Activated T-helper 2 cell treated with anti-CD3 and anti-CD28 coated beads, Interferon-gamma antibody, Interleukin-2, Interleukin-4, amounts not matched to agents 10 μg/mL and 5 μg/mL and 100 μg/mL, durations not matched to agents 14 hours and 24 hours and 36 hours (primary cell): ENCODE measurements at regions not wholly inside any gene's neighbourhood (a gene's known extent, or its start where the extent isn't known, plus 50 kb on each side); places are given as distances from the start of the nearest gene placed in this dataset.

Experiments used
- DNase-seq: peaks from one replicate; pipeline ENCODE4 v3.0.0; 2021; ENCODE audit warnings: low spot score
- H3K27ac Mint-ChIP-seq: one replicate; pipeline ENCODE4 v1.8.0; 2021; ENCODE audit warnings: mixed read lengths
- H3K27me3 Mint-ChIP-seq: one replicate; pipeline ENCODE4 v1.8.0; 2021; ENCODE audit warnings: low read depth, mixed read lengths
- H3K36me3 Mint-ChIP-seq: one replicate; pipeline ENCODE4 v1.8.0; 2021; ENCODE audit warnings: low read depth, mixed read lengths
- H3K4me1 Mint-ChIP-seq: one replicate; pipeline ENCODE4 v1.8.0; 2021; ENCODE audit warnings: low read depth, mixed read lengths
- H3K4me3 Mint-ChIP-seq: one replicate; pipeline ENCODE4 v1.8.0; 2021; ENCODE audit warnings: low read depth, mild to moderate bottlenecking, moderate library complexity, mixed read lengths
- H3K9me3 Mint-ChIP-seq: one replicate; pipeline ENCODE4 v1.8.0; 2021; ENCODE audit warnings: mixed read lengths
- intact Hi-C: fragments of 100-400 bp; cut with micrococcal nuclease; formaldehyde crosslinking; loops from one replicate; pipeline ENCODE4 v1.15.1; 2023

DNA sequence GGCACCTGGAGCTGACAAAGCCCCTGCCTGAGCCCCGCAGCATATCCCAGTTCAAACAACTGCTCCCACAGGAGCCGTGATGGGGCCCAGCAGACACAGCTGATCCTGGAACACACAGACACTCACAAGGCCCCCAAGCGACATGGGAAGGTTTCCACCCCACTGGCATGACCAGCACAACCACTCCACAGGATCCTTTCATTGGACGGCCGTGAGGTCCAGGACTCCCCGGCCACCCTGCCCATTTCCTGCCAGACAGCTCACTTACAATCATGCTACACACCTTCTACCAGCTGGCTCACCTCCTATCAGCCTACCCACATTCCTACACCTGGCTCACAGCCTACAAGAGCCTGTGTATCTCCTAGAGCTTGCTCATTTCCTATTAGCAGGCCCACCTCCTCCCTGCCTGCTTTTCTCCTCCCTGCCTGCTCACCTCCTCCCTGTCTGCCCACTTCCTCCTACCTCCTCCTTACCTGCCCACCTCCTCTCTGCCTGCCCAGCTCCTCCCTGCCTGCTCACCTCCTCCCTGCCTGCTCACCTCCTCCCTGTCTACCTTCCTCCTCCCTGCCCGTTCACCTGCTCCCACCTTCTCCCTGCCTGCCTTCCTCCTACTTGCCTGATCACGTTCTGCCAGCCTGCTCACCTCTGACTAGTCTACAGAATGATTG lies 73.9 kb downstream of the MATN1 start:
- Mint-ChIP-seq H3K9me3 (no peaks in the 10 kb centered on the region), H3K36me3 (no peaks in the 10 kb centered on the region), H3K4me3 (no peak overlapping the region), H3K27ac (no peak overlapping the region), H3K27me3 (peaks cover 3% of the 10 kb centered on the region), H3K4me1 (peaks cover 2% of the 10 kb centered on the region)
- no peak for DNase-seq
- intact Hi-C loops = no loop called here

DNA sequence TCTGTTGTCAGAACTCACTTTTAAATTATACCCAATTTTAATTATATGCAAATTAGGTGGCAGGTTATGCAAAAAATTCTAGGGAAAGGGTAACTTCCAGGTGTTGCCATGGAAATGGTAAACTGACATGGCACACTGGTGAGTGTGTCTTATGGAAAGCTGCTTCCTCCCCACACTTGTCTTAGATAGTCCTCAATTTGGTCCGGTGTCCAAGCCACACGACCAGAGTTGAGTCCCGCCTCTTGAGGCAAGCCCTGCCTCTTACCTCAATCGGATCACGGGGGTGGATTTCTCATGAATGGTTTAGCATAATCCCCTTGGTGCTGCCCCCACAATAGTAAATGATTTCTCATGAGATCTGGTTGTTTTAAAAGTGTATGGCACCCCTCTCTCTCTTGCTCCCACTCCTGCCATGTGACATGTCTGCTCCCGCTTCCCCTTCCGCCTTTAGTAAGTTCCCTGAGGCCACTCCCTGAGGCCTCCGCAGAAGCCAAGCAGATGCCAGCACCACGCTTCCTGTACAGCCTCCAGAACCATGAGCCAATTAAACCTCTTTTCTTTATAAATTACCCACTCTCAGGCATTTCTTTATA lies 74.9 kb downstream of the MATN1 start:
- Mint-ChIP-seq H3K27ac (no peak overlapping the region), H3K27me3 (peaks cover 3% of the 10 kb centered on the region), H3K9me3 (no peaks in the 10 kb centered on the region), H3K36me3 (no peaks in the 10 kb centered on the region), H3K4me3 (no peak overlapping the region), H3K4me1 (peaks cover 2% of the 10 kb centered on the region)
- intact Hi-C loops = no loop called here
- DNase-seq = no peak

DNA sequence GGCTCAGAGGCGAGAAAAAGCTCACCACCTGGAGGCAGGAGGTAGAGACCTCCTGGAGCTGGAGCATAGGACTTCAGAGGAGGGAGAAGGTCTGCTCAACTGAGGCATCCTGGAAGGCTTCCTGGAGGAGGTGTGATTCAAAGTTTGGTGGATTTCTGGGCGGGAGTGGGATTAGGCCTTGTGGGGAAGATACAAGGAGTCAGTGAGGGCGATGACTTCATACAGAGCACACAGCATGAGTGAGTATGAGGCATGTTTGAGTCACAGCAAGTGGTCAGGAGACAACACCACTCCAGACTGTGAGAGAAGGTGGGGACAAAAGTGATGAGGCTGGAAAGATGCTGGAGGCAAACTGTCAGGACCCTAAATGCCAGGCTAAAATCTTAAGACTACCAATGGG lies 77.6 kb downstream of the MATN1 start:
- H3K9me3 Mint-ChIP-seq = no peaks in the 10 kb centered on the region
- peaks cover 3% of the 10 kb centered on the region for H3K27me3 Mint-ChIP-seq
- no peak for DNase-seq
- H3K27ac Mint-ChIP-seq = no peak overlapping the region
- H3K36me3 Mint-ChIP-seq = no peaks in the 10 kb centered on the region
- intact Hi-C loops = no loop called here
- H3K4me3 Mint-ChIP-seq = no peak overlapping the region
- no peaks in the 10 kb centered on the region for H3K4me1 Mint-ChIP-seq

DNA sequence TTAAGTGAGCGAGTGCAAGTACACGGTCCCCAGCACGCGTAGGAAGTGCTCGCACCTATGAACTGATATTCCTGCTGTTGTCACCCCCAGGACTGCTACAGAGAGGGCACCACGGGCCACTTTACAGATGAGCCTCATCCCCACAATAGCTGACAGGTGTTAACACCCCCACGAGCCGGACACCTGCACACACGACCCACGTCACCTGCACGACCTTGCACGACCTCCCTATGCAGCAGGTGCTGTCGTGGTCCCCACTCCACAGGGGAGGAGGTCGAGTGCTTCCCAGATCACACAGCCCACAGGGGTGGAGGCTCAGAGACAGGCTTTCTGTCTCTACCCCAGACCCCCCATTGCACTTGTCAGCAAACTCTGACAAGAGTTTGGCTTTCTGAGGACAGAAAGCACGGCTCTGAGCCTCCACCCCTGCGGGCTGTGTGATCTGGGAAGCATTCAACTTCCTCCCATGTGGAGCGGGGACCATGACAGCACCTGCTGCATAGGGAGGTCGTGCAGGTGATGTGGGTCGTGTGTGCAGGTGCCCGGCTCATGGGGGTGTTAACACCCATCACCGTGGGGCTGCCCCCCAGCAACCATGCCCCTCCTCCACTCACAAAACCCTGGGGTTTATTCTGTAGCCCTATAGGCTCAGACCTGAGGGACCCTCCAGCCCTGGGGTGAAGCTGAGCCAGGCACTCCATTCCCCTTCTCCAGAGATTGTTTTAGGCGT lies 80.8 kb downstream of the MATN1 start:
- Mint-ChIP-seq H3K27ac (no peak overlapping the region), H3K36me3 (no peaks in the 10 kb centered on the region), H3K27me3 (no peaks in the 10 kb centered on the region), H3K4me3 (no peak overlapping the region), H3K9me3 (no peaks in the 10 kb centered on the region), H3K4me1 (no peaks in the 10 kb centered on the region)
- intact Hi-C loops = no loop called here
- no peak for DNase-seq

DNA sequence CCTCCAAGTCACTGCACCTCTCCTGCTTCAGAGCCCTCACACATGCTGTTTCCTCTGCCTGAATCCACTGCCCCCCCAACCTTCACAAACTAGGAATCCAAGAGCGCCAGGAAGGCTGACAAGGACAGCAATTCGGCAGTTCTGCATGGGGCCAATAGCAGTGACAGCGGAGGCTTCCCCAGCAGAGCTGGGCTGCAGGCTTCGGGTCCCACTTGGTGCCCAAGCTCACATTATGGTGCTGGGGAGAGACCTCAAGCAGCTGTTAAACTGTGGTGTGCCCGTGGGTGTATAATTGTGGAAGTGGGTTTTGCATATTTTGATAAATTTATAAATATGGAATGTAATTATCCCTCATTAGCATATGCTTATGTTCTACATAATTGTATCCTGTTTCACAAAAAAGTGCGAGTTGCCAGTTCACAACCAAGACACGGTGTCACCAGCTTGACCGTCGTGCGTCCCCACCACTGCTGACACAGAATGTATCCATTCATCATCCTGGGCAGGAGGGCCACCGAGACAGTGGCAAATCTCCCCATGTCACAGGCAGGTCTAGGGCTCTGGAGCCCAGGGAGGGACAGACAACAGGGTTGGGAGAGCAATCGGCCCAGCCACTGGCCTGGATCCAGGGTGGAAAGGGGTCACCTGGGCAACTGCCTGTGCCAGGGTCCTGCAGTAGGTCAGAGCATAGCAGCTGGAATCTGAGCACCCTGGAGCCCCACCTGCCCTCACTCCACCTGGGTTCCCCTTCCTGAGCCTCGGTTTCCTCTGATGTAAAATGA lies 81.6 kb downstream of the MATN1 start:
- no peak for DNase-seq
- Mint-ChIP-seq H3K27me3 (no peaks in the 10 kb centered on the region), H3K9me3 (no peaks in the 10 kb centered on the region), H3K27ac (no peak overlapping the region), H3K36me3 (no peaks in the 10 kb centered on the region), H3K4me3 (no peak overlapping the region), H3K4me1 (no peaks in the 10 kb centered on the region)
- intact Hi-C loops = no loop called here

DNA sequence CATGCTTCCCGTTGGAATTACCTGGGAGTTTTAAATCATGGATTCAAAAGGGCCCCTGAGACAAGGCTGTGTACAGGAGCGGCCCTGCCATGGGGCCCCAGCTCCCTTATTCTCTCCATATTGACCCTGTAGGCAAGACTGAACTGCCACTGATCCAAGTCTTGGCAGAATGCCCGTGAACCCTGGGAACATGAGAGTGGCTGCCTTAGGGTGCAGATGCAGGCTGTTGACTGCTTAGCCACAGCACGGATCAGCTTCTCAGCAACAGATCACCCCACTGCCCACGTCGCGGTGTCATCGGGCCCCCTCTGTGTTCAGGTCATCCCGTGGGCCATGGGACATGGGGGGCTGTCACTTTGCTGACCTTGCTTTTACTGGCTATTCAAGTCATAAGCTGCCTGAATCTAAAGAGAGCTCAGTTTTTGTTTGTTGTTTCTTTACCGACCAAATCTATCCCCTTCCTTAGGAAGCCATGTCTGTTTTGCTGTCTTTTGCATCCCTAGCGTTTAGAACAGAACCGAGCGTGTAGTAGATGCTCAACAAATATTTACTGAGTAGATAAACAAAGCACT lies 83.4 kb downstream of the MATN1 start:
- no peaks in the 10 kb centered on the region for H3K27me3 Mint-ChIP-seq
- H3K4me3 Mint-ChIP-seq = no peak overlapping the region
- DNase-seq = no peak
- no peaks in the 10 kb centered on the region for H3K36me3 Mint-ChIP-seq
- H3K27ac Mint-ChIP-seq = no peak overlapping the region
- intact Hi-C loops = no loop called here
- H3K4me1 Mint-ChIP-seq = no peaks in the 10 kb centered on the region
- no peaks in the 10 kb centered on the region for H3K9me3 Mint-ChIP-seq

DNA sequence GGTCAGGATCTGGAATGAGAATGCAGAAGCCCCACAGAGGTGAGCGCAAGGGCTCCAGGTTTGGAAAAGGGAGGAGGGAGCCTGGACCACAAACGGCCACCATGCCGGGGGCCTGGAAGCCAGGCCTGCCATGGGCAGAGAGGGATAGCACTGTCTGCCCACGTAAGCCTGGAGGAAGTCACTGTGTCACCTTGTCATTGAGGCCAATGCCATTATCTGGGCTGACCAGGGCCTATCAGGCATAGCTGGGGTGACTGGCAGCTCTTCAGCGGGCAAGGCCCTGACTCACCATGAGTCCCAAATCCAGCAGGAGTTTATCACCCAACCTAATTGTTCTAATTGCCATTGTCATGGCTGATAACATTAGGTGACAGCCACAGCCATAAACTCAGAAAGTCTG lies 84.6 kb downstream of the MATN1 start:
- Mint-ChIP-seq H3K9me3 (no peaks in the 10 kb centered on the region), H3K4me1 (no peaks in the 10 kb centered on the region), H3K36me3 (no peaks in the 10 kb centered on the region), H3K27me3 (no peaks in the 10 kb centered on the region), H3K27ac (no peak overlapping the region), H3K4me3 (no peak overlapping the region)
- intact Hi-C loops = no loop called here
- no peak for DNase-seq

DNA sequence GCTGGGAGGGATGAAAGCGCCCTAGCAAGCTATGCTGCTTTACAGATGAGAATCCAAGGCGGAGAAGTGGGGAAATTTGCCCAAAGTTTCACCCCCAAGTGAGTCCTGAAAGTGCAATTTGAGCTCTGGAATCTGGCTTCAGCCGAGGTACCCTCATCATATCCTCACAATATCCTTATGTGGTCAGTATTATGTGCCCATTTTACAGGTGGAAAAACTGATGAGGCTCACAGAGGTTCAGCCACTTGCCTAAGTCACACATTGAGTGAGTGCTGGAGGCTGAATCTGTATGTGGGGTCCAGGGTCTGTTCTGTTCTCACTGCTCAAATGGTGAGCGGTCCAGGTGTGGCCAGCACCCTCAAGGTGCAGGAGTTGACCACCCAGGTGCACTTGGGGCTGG lies 85.3 kb downstream of the MATN1 start:
- DNase-seq = no peak
- intact Hi-C loops = no loop called here
- H3K9me3 Mint-ChIP-seq = no peaks in the 10 kb centered on the region
- H3K27ac Mint-ChIP-seq = no peak overlapping the region
- no peaks in the 10 kb centered on the region for H3K27me3 Mint-ChIP-seq
- H3K36me3 Mint-ChIP-seq = no peaks in the 10 kb centered on the region
- no peaks in the 10 kb centered on the region for H3K4me1 Mint-ChIP-seq
- H3K4me3 Mint-ChIP-seq = no peak overlapping the region

DNA sequence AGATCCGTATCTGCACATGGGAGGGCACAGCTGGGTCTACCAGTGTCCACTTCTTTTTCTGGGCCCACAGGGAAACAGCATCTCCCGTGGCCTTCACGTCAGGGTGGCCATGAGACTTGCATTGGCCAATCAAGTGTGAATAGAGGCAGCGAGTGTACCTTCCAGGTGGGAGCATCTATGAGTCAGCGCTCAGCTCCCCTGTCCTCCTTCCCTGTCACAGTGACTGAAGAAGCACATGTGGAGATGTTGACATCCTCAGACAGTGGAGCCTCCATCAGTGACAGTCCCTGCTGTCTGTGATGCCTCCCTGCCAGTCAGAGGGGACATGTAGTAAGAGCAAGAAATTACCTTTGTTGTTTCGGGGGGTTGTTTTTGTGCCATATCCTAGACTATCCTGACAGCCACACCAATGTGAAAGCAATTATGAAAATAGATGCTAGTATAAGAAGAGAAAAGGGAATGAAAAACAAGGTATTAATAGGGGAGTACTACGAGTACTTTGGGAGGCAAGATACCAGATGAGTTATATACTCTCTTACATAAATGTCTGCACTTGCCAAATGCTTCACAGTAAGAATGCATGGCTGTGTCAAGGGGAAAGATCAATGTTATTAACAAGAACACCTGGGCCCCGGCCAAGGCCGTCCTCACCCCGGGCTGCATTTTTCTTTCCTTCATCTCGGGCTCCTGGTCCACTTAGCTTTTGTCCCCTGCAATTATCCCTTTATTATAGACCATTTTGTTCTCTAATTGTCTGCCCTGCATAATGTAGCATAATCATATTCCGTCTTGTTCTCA lies 86.0 kb downstream of the MATN1 start:
- Mint-ChIP-seq H3K27ac (no peak overlapping the region), H3K9me3 (no peaks in the 10 kb centered on the region), H3K36me3 (no peaks in the 10 kb centered on the region), H3K4me1 (no peaks in the 10 kb centered on the region), H3K27me3 (no peaks in the 10 kb centered on the region), H3K4me3 (no peak overlapping the region)
- no peak for DNase-seq
- intact Hi-C loops = no loop called here

DNA sequence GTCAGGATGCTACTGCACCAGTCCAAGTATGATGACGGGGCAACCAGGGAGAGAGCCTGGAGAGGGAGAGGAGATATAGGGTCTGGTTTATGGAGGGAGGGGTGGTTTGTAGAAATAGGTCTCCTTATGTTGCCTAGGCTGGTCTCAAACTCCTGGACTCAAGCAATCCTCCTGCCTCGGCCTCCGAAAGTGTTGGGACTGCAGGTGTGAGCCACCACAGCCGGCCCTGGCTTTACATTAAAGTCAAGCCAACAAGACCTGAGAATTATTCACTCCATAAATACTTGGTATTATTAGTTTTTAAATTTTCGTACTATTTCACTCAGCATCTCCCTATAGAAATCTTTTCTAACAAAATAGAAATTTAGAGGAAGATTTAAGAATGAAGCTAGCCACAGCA lies 86.8 kb downstream of the MATN1 start:
- Mint-ChIP-seq H3K36me3 (no peaks in the 10 kb centered on the region), H3K27ac (no peak overlapping the region), H3K4me1 (no peaks in the 10 kb centered on the region), H3K27me3 (no peaks in the 10 kb centered on the region), H3K9me3 (no peaks in the 10 kb centered on the region), H3K4me3 (no peak overlapping the region)
- no peak for DNase-seq
- intact Hi-C loops = no loop called here

DNA sequence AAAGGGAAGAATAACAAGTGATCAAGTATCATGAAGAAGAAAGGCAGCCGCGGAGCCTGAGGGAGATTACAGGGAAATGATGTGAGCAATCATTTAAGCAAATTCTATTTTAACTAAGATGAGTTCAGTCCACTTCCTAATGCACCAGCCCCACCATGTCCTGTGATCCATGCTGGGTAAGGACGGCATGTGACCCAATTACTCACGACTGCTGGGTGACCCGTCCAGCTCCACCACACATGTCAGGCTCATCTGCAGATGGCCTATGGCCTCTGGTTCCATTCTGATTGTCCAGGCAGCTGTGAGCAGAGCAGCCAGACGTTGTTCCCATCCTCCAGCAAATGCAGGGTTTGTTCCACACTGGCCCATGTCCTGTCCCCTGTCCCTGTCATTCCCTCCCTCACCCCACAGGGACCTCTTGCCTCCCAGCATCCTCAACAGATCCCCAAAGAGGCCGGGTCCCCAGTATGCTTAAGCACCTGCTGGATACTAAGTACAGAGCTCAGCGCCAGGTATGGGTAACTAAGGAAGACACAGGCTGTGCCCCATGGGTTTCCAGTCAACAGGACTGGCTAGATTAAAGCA lies 87.9 kb downstream of the MATN1 start:
- Mint-ChIP-seq H3K27me3 (no peaks in the 10 kb centered on the region), H3K4me1 (peaks cover 2% of the 10 kb centered on the region)
- DNase-seq = no peak

DNA sequence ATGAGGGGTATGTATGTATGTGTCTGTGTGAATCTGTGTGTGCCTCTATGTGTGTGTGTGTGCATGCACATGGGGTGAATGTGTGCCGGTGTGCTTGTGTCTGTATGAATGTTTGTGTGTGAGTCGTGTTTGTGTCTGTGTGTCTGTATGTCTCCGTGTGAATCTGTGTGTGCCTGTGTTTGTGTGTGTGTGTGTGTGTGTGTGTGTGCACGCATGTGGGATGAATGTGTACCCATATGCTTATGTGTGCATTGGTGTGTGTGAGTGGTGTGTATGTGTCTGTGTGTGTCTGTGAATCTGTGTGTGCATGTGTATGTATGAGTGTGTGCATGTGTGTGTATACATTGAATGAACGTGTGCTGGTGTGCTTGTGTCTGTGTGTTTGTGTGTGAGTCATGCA lies 88.9 kb downstream of the MATN1 start:
- Mint-ChIP-seq H3K4me1 (peaks cover 2% of the 10 kb centered on the region), H3K9me3 (no peaks in the 10 kb centered on the region), H3K27ac (no peak overlapping the region), H3K27me3 (no peaks in the 10 kb centered on the region), H3K36me3 (no peaks in the 10 kb centered on the region), H3K4me3 (no peak overlapping the region)
- no peak for DNase-seq
- intact Hi-C loops = no loop called here

More for the DNA sequence above, 87.9 kb downstream of the MATN1 start:
- H3K36me3 Mint-ChIP-seq = no peaks in the 10 kb centered on the region
- no peak overlapping the region for H3K4me3 Mint-ChIP-seq
- H3K9me3 Mint-ChIP-seq = no peaks in the 10 kb centered on the region
- intact Hi-C loops = no loop called here
- H3K27ac Mint-ChIP-seq = no peak overlapping the region
